HepG2 (cell line): ENCODE measurements at regions not wholly inside any gene's neighbourhood (a gene's known extent, or its start where the extent isn't known, plus 50 kb on each side); places are given as distances from the start of the nearest gene placed in this dataset.

Source experiments
- ATAC-seq: fragments of 200-7000 bp; cut with Tn5 transposase; 3 replicates; pipeline ENCODE4 v1.9.1; 2020; ENCODE audit warnings: mild to moderate bottlenecking, moderate library complexity
- BruUV-seq: library from RNA; stranded (reverse); fragments of 400-500 nt; replicated peaks from 2 replicates; lab custom pipeline; 2021; lab: Mats Ljungman, UMichigan
- CTCF ChIA-PET: fragments of 300-600 bp; formaldehyde crosslinking; extraction: SDS; loops from one replicate; lab custom pipeline; 2021; ENCODE audit warnings: low total read pairs, inconsistent platforms, low intra/inter-chr PET ratio; lab: Yijun Ruan, JAX
- POLR2A ChIA-PET: fragments of 350-600 bp; sonication (Branson Sonifier 250); formaldehyde crosslinking; loops from one replicate; lab custom pipeline; 2020; ENCODE audit warnings: antibody characterized with exemption, inconsistent platforms; lab: Yijun Ruan, JAX
- DNase-seq: peaks from one replicate; pipeline ENCODE4 v3.0.0-alpha.2; 2015; ENCODE audit warnings: low spot score
- FAIRE-seq: peaks from 3 replicates; lab custom pipeline; 2011; peaks lifted over from hg19 to GRCh38; lab: Jason Lieb, UNC
- H2AFZ ChIP-seq: one replicate; pipeline ENCODE4 v1.6.1; 2011; ENCODE audit warnings: low read length, inconsistent platforms
- H3K27ac ChIP-seq: fragments of 300-600 bp; 3 replicates; pipeline ENCODE4 v1.8.0; 2011; ENCODE audit warnings: mixed run types, mild to moderate bottlenecking, mixed read lengths, low read length, inconsistent platforms; ENCODE audit not compliant: insufficient read depth; ENCODE audit errors: extremely low read length
- H3K27me3 ChIP-seq, 2 experiments: fragments of 200-600 bp in 1 of 2; 2 replicates in 1 of 2; 3 replicates in 1 of 2; pipeline versions ENCODE4 v1.6.0 to v1.8.0; 2011; ENCODE audit warnings: low read length in 2 of 2, mild to moderate bottlenecking in 2 of 2, moderate library complexity in 2 of 2, inconsistent platforms in 1 of 2; ENCODE audit not compliant: insufficient read depth in 2 of 2, control insufficient read depth in 1 of 2
- H3K36me3 ChIP-seq, 2 experiments: fragments of 200-600 bp in 1 of 2; replicated peaks in 1 of 2; 2 replicates in 1 of 2; 3 replicates in 1 of 2; pipeline versions ENCODE4 v1.5.1 to v1.8.0; 2011; ENCODE audit warnings: low read length in 2 of 2, inconsistent platforms in 1 of 2; ENCODE audit not compliant: insufficient read depth in 2 of 2, control insufficient read depth in 1 of 2
- H3K4me1 ChIP-seq: 2 replicates; pipeline ENCODE4 v1.5.1; 2012; ENCODE audit warnings: low read length, inconsistent platforms; ENCODE audit not compliant: insufficient read depth
- H3K4me2 ChIP-seq: 2 replicates; pipeline ENCODE4 v1.6.0; 2011; ENCODE audit warnings: low read depth, low read length, inconsistent platforms
- H3K4me3 ChIP-seq, 3 experiments: fragments of 200-600 bp in 1 of 3; sonication (generic), shearing (Covaris generic) in 1 of 3; replicated peaks in 1 of 3; 2 replicates each; pipeline ENCODE4 v1.5.1; 2011 to 2016; ENCODE audit warnings: low read length in 3 of 3, inconsistent platforms in 2 of 3, low read depth in 2 of 3, mild to moderate bottlenecking in 2 of 3, control low read depth in 1 of 3, mixed read lengths in 1 of 3; ENCODE audit not compliant: insufficient read depth in 1 of 3
- H3K79me2 ChIP-seq: one replicate; pipeline ENCODE4 v1.6.1; 2011; ENCODE audit warnings: low read length, inconsistent platforms; ENCODE audit not compliant: insufficient read depth
- H3K9ac ChIP-seq: 2 replicates; pipeline ENCODE4 v1.6.0; 2011; ENCODE audit warnings: mild to moderate bottlenecking, low read depth, low read length, inconsistent platforms; ENCODE audit not compliant: insufficient read depth
- H3K9me3 ChIP-seq: 2 replicates; pipeline ENCODE4 v1.5.1; 2012; ENCODE audit warnings: mild to moderate bottlenecking, low read length
- H4K20me1 ChIP-seq: 2 replicates; pipeline ENCODE4 v1.6.0; 2011; ENCODE audit warnings: inconsistent platforms, mild to moderate bottlenecking, low read length, moderate library complexity; ENCODE audit not compliant: insufficient read depth
- ATM ChIP-seq: fragments of 450-650 bp; IDR thresholded peaks from 2 replicates; pipeline ENCODE4 v1.7.1; 2017; ENCODE audit warnings: mild to moderate bottlenecking, borderline replicate concordance
- CENPX ChIP-seq: sonication (generic); formaldehyde crosslinking; IDR thresholded peaks from 2 replicates; pipeline ENCODE4 v1.9.0; 2021; ENCODE audit warnings: mild to moderate bottlenecking, missing genetic modification reagents, moderate library complexity
- CERS6 ChIP-seq: sonication (generic); formaldehyde crosslinking; IDR thresholded peaks from 2 replicates; pipeline ENCODE4 v1.5.0; 2020; ENCODE audit warnings: missing genetic modification reagents
- FOXK1 ChIP-seq: sonication (generic); formaldehyde crosslinking; IDR thresholded peaks from 2 replicates; pipeline ENCODE4 v1.4.0; 2020; ENCODE audit warnings: low read depth, missing genetic modification reagents, borderline replicate concordance
- GPBP1L1 ChIP-seq: sonication (generic); formaldehyde crosslinking; IDR thresholded peaks from 2 replicates; pipeline ENCODE4 v1.5.0; 2020; ENCODE audit warnings: mild to moderate bottlenecking, missing genetic modification reagents
- JUND ChIP-seq: sonication (generic); formaldehyde crosslinking; IDR thresholded peaks from 2 replicates; pipeline ENCODE4 v1.8.0; 2022; ENCODE audit warnings: mild to moderate bottlenecking, missing genetic modification reagents
- KDM3A ChIP-seq: IDR thresholded peaks from 2 replicates; pipeline ENCODE4 v1.6.1; 2018; ENCODE audit warnings: low read depth, missing compliant biosample characterization
- NFYC ChIP-seq: IDR thresholded peaks from 2 replicates; pipeline ENCODE4 v1.6.1; 2016; ENCODE audit warnings: missing genetic modification reagents, missing compliant biosample characterization
- ONECUT2 ChIP-seq: sonication (generic); formaldehyde crosslinking; IDR thresholded peaks from 2 replicates; pipeline ENCODE4 v1.4.0; 2020; ENCODE audit warnings: missing genetic modification reagents
- PRPF4 ChIP-seq: fragments of 200-400 bp; formaldehyde crosslinking; IDR thresholded peaks from 2 replicates; pipeline ENCODE4 v1.6.1; 2016; ENCODE audit warnings: low read length, low read depth; ENCODE audit not compliant: poor library complexity, severe bottlenecking
- SKI ChIP-seq: fragments of 450-650 bp; IDR thresholded peaks from one replicate; pipeline ENCODE4 v1.6.1; 2018; ENCODE audit warnings: mild to moderate bottlenecking; ENCODE audit not compliant: partially characterized antibody
- SOX5 ChIP-seq: IDR thresholded peaks from 2 replicates; pipeline ENCODE4 v1.6.1; 2016; ENCODE audit warnings: borderline replicate concordance
- TOE1 ChIP-seq: sonication (generic); formaldehyde crosslinking; IDR thresholded peaks from 2 replicates; pipeline ENCODE4 v1.4.0; 2020; ENCODE audit warnings: mild to moderate bottlenecking, missing genetic modification reagents
- ZBTB14 ChIP-seq: sonication (generic); formaldehyde crosslinking; IDR thresholded peaks from 2 replicates; pipeline ENCODE4 v1.4.0; 2020; ENCODE audit warnings: missing genetic modification reagents
- ZNF276 ChIP-seq: sonication (generic); formaldehyde crosslinking; IDR thresholded peaks from 2 replicates; pipeline ENCODE4 v1.4.0; 2020; ENCODE audit warnings: mild to moderate bottlenecking, low read depth, missing genetic modification reagents
- ZNF34 ChIP-seq: sonication (generic); formaldehyde crosslinking; IDR thresholded peaks from 2 replicates; pipeline ENCODE4 v1.4.0; 2020; ENCODE audit warnings: mild to moderate bottlenecking, missing genetic modification reagents, borderline replicate concordance
- WGBS: methylation state at CpG from one replicate; pipeline ENCODE4 v1.1.6; 2017; ENCODE audit warnings: low lambda C conversion rate; 5-methylcytosine and 5-hydroxymethylcytosine counted together
- in situ Hi-C: cut with HindIII; loops from 2 replicates; pipeline ENCODE4 v1.10.0; 2017; ENCODE audit warnings: low pct_unique_long_range_greater_than_20kb; ENCODE audit not compliant: extremely low pct_ligation_motif_present
- intact Hi-C: fragments of 100-400 bp; cut with micrococcal nuclease; formaldehyde crosslinking; loops from one replicate; pipeline ENCODE4 v1.10.0; 2022; ENCODE audit not compliant: unreplicated experiment

GRCh38 chr12:84161296-84161695 is 751.3 kb downstream of the SLC6A15 start:
- Histone ChIP-seq H3K79me2 (no peaks in the 10 kb centered on the region), H2AFZ (no peak overlapping the region), H3K27me3 (no peaks in the 10 kb centered on the region; a peak in 1 of 5 replicates), H3K27ac (no peak overlapping the region), H4K20me1 (no peaks in the 10 kb centered on the region), H3K36me3 (no peaks in the 10 kb centered on the region), H3K9ac (no peak overlapping the region), H3K4me2 (no peak overlapping the region), H3K4me1 (no peaks in the 10 kb centered on the region), H3K4me3 (no peak overlapping the region), H3K9me3 (no peaks in the 10 kb centered on the region)
- 3% methylated on average over 2 of the region's 2 CpGs for whole genome bisulfite sequencing
- no peak for FAIRE-seq
- no peak for DNase-seq
- no peak for ATAC-seq
- no TSS peak for BruUV-seq
- no peak for TF ChIP-seq KDM3A (CRISPR knock-in tag)
- no peak for TF ChIP-seq SKI
- in situ Hi-C loops (no loop called here), intact Hi-C loops (no loop called here)
- ChIA-PET CTCF (no interaction called here), POLR2A (no interaction called here)

GRCh38 chr12:84159260-84159659 is 753.3 kb downstream of the SLC6A15 start:
- no peaks in the 10 kb centered on the region for H3K36me3 ChIP-seq
- H3K27ac ChIP-seq, result no peak overlapping the region
- 5% methylated on average over 1 of the region's 1 CpG for WGBS
- intact Hi-C loops (no loop called here), in situ Hi-C loops (no loop called here)
- H3K79me2 ChIP-seq, result no peaks in the 10 kb centered on the region
- H3K4me1 ChIP-seq, result no peaks in the 10 kb centered on the region
- no peak overlapping the region for H3K4me3 ChIP-seq
- CTCF ChIA-PET, result no interaction called here
- no peak overlapping the region for H3K4me2 ChIP-seq
- no peaks in the 10 kb centered on the region for H3K9me3 ChIP-seq
- POLR2A ChIA-PET, result no interaction called here
- no peak overlapping the region for H2AFZ ChIP-seq
- FAIRE-seq (no peak), DNase-seq (no peak), ATAC-seq (no peak)
- no peaks in the 10 kb centered on the region; a peak in 1 of 5 replicates for H3K27me3 ChIP-seq
- BruUV-seq, result no TSS peak
- no peak overlapping the region for H3K9ac ChIP-seq
- H4K20me1 ChIP-seq, result no peaks in the 10 kb centered on the region
- TF ChIP-seq ZBTB14 (CRISPR knock-in tag) (no peak), CENPX (CRISPR knock-in tag) (no peak), ZNF34 (no peak), CERS6 (CRISPR knock-in tag) (no peak), ATM (no peak), FOXK1 (CRISPR knock-in tag) (no peak), ZNF276 (CRISPR knock-in tag) (no peak), ONECUT2 (no peak), PRPF4 (no peak), SOX5 (CRISPR knock-in tag) (no peak), GPBP1L1 (CRISPR knock-in tag) (no peak), JUND (no peak), NFYC (no peak), TOE1 (CRISPR knock-in tag) (no peak)
